ENCODE measurements at regions not wholly inside any gene's neighbourhood (a gene's known extent, or its start where the extent isn't known, plus 50 kb on each side); places are given as distances from the start of the nearest gene placed in this dataset.
A peak's percentile ranks its signal among the peaks of the same experiment; 100 is the strongest.

- DNase-seq (ENCODE audit: low spot score), result no peak
Observed at GRCh38 chr7:33754933-33755928, 150.1 kb upstream of the BMPER start.

GRCh38 chr7:33757050-33757449 is 148.3 kb upstream of the BMPER start:
- DNase-seq (ENCODE audit: low spot score), result no peak

GRCh38 chr7:33757563-33758165 is 147.7 kb upstream of the BMPER start:
- DNase-seq (ENCODE audit: low spot score), result peak; percentile 80

DNA sequence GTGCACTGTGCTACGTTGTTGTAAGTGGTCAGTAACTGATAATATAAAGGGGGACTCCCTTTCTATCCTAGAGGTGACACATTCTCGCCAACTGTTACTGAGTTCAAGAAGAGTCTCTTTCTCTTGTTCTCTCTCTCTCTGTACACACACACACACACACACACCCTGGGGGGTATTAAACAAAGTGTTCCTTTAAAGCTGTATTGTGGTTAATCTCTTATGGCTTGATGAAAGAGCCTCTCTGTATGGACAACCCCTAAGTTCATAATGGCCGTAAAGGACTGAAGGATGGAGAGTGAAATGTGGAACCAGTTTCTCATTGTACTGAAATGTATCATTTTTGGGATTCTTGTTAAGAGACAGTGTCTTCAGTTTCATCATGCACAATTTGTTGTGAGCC is 145.2 kb upstream of the BMPER start:
- no peak for DNase-seq (ENCODE audit: low spot score)

- no peak for DNase-seq (ENCODE audit: low spot score)
Observed at GRCh38 chr7:33760834-33761233, 144.5 kb upstream of the BMPER start.

GRCh38 chr7:33761449-33762080 is 143.8 kb upstream of the BMPER start:
- no peak for DNase-seq (ENCODE audit: low spot score)

DNA sequence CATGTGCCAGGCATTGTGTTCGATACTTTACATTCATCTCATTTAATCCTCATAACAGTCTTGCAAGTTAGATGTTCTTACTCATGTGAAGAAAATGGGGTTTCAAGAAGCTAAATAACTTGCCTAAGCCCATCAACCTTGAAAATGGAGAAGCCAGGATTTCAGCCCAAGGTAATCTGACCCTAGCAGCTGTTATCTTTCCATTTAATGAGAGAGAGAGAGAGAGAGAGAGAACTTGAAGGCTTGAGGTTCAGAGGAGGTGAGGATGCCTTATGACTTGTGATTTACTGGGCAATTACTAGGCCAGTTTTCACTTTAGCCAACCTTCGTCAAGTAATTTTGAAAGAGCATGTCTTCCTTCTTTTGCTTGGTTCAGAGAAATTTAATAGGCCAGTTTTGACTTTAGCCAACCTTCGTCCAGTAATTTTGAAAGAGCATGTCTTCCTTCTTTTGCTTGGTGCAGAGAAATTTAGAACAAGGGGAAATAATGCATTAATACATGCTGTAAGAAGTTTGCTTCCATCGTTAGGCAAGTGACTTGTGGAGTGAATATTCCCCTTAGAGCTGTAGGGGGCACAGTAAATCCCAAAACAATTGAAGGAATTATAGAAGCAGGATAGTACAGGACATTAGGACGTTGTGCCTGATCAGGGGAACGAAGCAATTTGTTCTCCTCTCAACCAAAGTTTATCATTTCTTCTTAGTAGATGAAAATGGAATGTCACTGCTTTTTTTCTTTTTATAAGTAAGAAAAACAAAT is 143.0 kb upstream of the BMPER start:
- DNase-seq (ENCODE audit: low spot score), result no peak

- no peak for DNase-seq (ENCODE audit: low spot score)
Observed at GRCh38 chr7:33762911-33763306, 142.4 kb upstream of the BMPER start.

DNA sequence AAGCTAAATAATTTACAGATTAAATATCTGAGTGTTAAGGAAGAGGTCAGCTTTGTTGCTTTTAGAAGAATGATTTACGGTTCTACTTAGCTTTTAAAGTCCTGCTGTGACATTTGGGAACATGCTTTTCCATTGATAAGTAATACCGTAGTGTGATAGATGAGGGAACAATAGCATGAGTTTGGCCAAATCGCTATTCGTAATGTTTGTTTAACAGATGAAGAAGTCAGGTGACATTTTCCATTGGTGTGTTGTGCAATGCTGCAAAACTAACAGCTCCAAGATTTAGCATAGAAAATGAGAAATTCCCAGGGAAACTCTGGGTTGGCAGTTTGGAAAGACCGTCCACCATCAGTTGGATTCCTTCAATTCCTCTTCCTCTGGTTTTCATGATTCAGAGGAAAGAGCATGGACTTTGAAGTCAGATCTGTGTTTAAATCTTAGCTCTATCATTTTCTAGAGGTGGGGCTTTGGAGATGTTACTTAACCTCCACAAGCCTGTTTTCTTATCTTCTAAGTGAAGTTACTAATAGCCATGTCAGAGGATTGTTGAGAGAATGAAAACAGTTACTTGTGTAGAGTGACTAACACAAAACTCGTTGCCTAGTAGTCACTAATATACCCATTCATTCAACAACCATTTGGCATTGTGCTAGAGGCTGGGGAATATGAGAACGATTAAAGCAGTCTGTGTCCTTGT is 140.4 kb upstream of the BMPER start:
- no peak for DNase-seq (ENCODE audit: low spot score)

GRCh38 chr7:33766405-33766804 is 138.9 kb upstream of the BMPER start:
- DNase-seq (ENCODE audit: low spot score), result no peak

GRCh38 chr7:33769930-33770329 is 135.4 kb upstream of the BMPER start:
- no peak for DNase-seq (ENCODE audit: low spot score)

DNA sequence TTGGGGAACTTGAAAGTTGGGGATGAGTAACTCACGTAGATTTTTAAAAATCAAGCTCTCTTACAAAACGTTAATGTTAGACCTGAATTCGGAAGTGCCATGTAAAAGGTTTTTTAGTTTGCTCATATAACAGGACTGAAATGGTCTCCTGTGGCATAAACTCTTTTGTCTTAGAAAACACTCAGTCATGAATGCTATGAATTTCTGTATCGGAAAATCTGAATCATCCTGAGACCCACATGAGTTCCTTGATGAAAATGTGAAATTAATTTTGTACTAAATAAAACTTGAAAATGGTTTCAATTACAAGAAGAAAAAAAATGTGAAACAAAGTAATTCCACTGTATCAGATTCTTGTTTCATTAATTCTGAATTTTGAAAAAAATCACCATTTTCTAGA is 134.8 kb upstream of the BMPER start:
- no peak for DNase-seq (ENCODE audit: low spot score)

GRCh38 chr7:33771422-33771821 is 133.9 kb upstream of the BMPER start:
- no peak for DNase-seq (ENCODE audit: low spot score)

DNA sequence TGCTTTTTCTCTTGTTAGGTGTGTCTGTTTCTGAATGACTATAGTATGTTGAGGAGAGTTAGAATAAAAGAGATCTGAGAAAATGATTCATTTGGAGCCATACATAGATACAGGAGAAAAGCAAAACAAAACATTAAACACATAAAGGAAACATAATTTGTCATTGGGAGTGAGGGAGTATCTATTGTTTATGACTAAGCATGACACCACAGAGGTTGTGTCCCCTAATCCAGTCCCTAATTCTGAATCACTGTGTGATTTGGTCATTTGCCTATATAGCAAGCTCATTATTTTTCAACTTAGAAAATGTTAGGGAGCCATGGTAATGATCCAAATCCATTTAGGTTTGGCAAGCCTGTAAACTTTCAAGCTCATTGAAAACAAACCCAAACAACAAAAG is 132.3 kb upstream of the BMPER start:
- no peak for DNase-seq (ENCODE audit: low spot score)

GRCh38 chr7:33774762-33775523 is 130.4 kb upstream of the BMPER start:
- no peak for DNase-seq (ENCODE audit: low spot score)

- DNase-seq (ENCODE audit: low spot score), result no peak
Observed at GRCh38 chr7:33775790-33776189, 129.5 kb upstream of the BMPER start.

DNA sequence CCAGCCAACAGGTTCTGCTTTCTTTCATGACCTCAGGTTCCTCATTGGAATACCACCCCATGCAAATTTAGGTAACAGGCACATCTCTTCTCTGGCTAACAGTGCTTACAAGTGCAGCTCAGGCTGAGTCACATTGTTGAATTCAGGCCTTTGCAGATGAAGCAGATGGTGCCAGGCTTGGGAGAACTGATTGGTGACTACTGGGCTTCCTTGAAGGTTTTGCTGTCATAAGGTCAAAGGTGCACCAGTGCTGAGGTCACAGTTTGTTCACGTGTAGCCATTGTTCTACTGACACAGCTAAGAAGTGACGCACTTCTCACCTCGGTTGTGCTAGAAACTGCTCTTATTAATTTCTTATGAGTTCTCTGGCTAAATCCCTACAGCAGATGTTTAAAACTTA is 128.6 kb upstream of the BMPER start:
- DNase-seq (ENCODE audit: low spot score), result no peak

- DNase-seq (ENCODE audit: low spot score), result no peak
Observed at GRCh38 chr7:33778195-33778594, 127.1 kb upstream of the BMPER start.

- no peak for DNase-seq (ENCODE audit: low spot score)
Observed at GRCh38 chr7:33779216-33779615, 126.1 kb upstream of the BMPER start.

- DNase-seq (ENCODE audit: low spot score), result no peak
Observed at GRCh38 chr7:33781167-33781566, 124.2 kb upstream of the BMPER start.

All from HT-29 (cell line).